HEK293 (cell line): ENCODE measurements at regions not wholly inside any gene's neighbourhood (a gene's known extent, or its start where the extent isn't known, plus 50 kb on each side); places are given as distances from the start of the nearest gene placed in this dataset.

Experiments
- CTCF ChIA-PET: fragments of 350-600 bp; formaldehyde crosslinking; extraction: SDS; loops from one replicate; lab custom pipeline; 2021; ENCODE audit warnings: antibody characterized with exemption; lab: Yijun Ruan, JAX
- POLR2A ChIA-PET: fragments of 300-600 bp; formaldehyde crosslinking; extraction: SDS; loops from one replicate; lab custom pipeline; 2020; ENCODE audit warnings: antibody characterized with exemption, inconsistent platforms; lab: Yijun Ruan, JAX
- H3K27ac ChIP-seq: fragments of 200-500 bp; sonication (Bioruptor generic); 2 replicates; pipeline ENCODE4 v1.5.1; 2014; ENCODE audit warnings: low read depth, low read length, control low read depth, inconsistent platforms; ENCODE audit errors: extremely low read depth
- H3K36me3 ChIP-seq, 2 experiments: fragments of 200-500 bp in 1 of 2; sonication (Bioruptor generic) in 1 of 2; 1 replicate in 1 of 2; 2 replicates in 1 of 2; pipeline ENCODE4 v1.5.1; 2014 to 2017; ENCODE audit warnings: inconsistent platforms in 2 of 2, low read length in 2 of 2; ENCODE audit not compliant: control insufficient read depth in 2 of 2, insufficient read depth in 1 of 2
- H3K4me1 ChIP-seq: fragments of 200-500 bp; sonication (Bioruptor generic); 2 replicates; pipeline ENCODE4 v1.5.1; 2014; ENCODE audit warnings: mild to moderate bottlenecking, low read length, inconsistent platforms; ENCODE audit not compliant: control insufficient read depth, insufficient read depth
- H3K4me3 ChIP-seq: 2 replicates; pipeline ENCODE4 v1.5.1; 2011; ENCODE audit warnings: low read depth, mild to moderate bottlenecking, control low read depth, low read length, moderate library complexity
- H3K9me3 ChIP-seq: fragments of 200-500 bp; sonication (Bioruptor generic); 2 replicates; pipeline ENCODE4 v1.5.1; 2014; ENCODE audit warnings: low read depth, low read length, inconsistent platforms; ENCODE audit not compliant: control insufficient read depth, insufficient read depth
- GLI2 ChIP-seq: fragments of 450-650 bp; formaldehyde crosslinking; IDR thresholded peaks from 2 replicates; pipeline ENCODE4; 2017; ENCODE audit warnings: missing biosample characterization, missing genetic modification characterization, low read depth, borderline replicate concordance
- KLF1 ChIP-seq: fragments of 450-650 bp; formaldehyde crosslinking; IDR thresholded peaks from 2 replicates; pipeline ENCODE4 v1.5.1; 2016; ENCODE audit warnings: missing biosample characterization, missing genetic modification characterization
- MYNN ChIP-seq: fragments of 450-650 bp; formaldehyde crosslinking; IDR thresholded peaks from 2 replicates; pipeline ENCODE4 v1.5.1; 2016; ENCODE audit warnings: missing biosample characterization, missing genetic modification characterization, borderline replicate concordance
- OSR2 ChIP-seq: fragments of 450-650 bp; formaldehyde crosslinking; IDR thresholded peaks from 2 replicates; pipeline ENCODE4 v1.5.1; 2016; ENCODE audit warnings: missing biosample characterization, missing genetic modification characterization
- REPIN1 ChIP-seq: fragments of 450-650 bp; formaldehyde crosslinking; IDR thresholded peaks from 2 replicates; pipeline ENCODE4 v1.5.1; 2017; ENCODE audit warnings: missing biosample characterization, missing genetic modification characterization, low read depth
- ZFHX2 ChIP-seq: fragments of 450-650 bp; formaldehyde crosslinking; conservative IDR thresholded peaks from 2 replicates; pipeline ENCODE4 v1.5.1; 2016; ENCODE audit warnings: missing biosample characterization, missing genetic modification characterization
- ZNF311 ChIP-seq: fragments of 450-650 bp; formaldehyde crosslinking; IDR thresholded peaks from 2 replicates; pipeline ENCODE4 v1.5.1; 2017; ENCODE audit warnings: missing biosample characterization, missing genetic modification characterization, borderline replicate concordance
- ZNF423 ChIP-seq: fragments of 450-650 bp; formaldehyde crosslinking; IDR thresholded peaks from 2 replicates; pipeline ENCODE4 v1.5.1; 2016; ENCODE audit warnings: missing biosample characterization, missing genetic modification characterization
- ZNF530 ChIP-seq: fragments of 450-650 bp; formaldehyde crosslinking; IDR thresholded peaks from 2 replicates; pipeline ENCODE4 v1.5.1; 2016; ENCODE audit warnings: low read depth, missing biosample characterization, missing genetic modification characterization
- ZNF558 ChIP-seq: fragments of 450-650 bp; formaldehyde crosslinking; IDR thresholded peaks from 2 replicates; pipeline ENCODE4 v1.5.1; 2016; ENCODE audit warnings: missing biosample characterization, missing genetic modification characterization
- ZNF596 ChIP-seq: fragments of 450-650 bp; IDR thresholded peaks from 2 replicates; pipeline ENCODE4 v1.5.0; 2018; ENCODE audit warnings: missing biosample characterization, mild to moderate bottlenecking, missing genetic modification characterization, moderate library complexity
- ZNF660 ChIP-seq: fragments of 450-650 bp; IDR thresholded peaks from 2 replicates; pipeline ENCODE4 v1.5.1; 2018; ENCODE audit warnings: missing biosample characterization, mild to moderate bottlenecking, missing genetic modification characterization
- ZNF707 ChIP-seq: fragments of 450-650 bp; formaldehyde crosslinking; IDR thresholded peaks from 2 replicates; pipeline ENCODE4 v1.5.1; 2016; ENCODE audit warnings: missing biosample characterization, missing genetic modification characterization
- TF ChIP-seq, protein P1 (sequence below): fragments of 450-650 bp; formaldehyde crosslinking; conservative IDR thresholded peaks from 2 replicates; pipeline ENCODE4 v1.5.1; 2016; ENCODE audit warnings: low read depth, missing biosample characterization, missing genetic modification characterization
- TF ChIP-seq, protein P2 (sequence below): fragments of 450-650 bp; formaldehyde crosslinking; IDR thresholded peaks from 2 replicates; pipeline ENCODE4 v1.5.1; 2017; ENCODE audit warnings: missing biosample characterization, mild to moderate bottlenecking, missing genetic modification characterization, moderate library complexity

- CTCF ChIA-PET, result interaction anchor here (1.0 kb wide), 1 partner anchor 50 kb away, joined by 3 read pairs; no protein-coding TSS in a partner anchor
Observed at GRCh38 chrX:88024022-88024421, 506.4 kb downstream of the KLHL4 start.

GRCh38 chrX:88072339-88073030, 554.9 kb downstream of the KLHL4 start:
- Histone ChIP-seq H3K4me3 (no peak overlapping the region), H3K36me3 (no peaks in the 10 kb centered on the region), H3K27ac (no peak overlapping the region), H3K9me3 (no peaks in the 10 kb centered on the region; the same call in none of the 2 replicates), H3K4me1 (no peaks in the 10 kb centered on the region)
- TF ChIP-seq GLI2, result no peak
- TF ChIP-seq, protein P1, sequence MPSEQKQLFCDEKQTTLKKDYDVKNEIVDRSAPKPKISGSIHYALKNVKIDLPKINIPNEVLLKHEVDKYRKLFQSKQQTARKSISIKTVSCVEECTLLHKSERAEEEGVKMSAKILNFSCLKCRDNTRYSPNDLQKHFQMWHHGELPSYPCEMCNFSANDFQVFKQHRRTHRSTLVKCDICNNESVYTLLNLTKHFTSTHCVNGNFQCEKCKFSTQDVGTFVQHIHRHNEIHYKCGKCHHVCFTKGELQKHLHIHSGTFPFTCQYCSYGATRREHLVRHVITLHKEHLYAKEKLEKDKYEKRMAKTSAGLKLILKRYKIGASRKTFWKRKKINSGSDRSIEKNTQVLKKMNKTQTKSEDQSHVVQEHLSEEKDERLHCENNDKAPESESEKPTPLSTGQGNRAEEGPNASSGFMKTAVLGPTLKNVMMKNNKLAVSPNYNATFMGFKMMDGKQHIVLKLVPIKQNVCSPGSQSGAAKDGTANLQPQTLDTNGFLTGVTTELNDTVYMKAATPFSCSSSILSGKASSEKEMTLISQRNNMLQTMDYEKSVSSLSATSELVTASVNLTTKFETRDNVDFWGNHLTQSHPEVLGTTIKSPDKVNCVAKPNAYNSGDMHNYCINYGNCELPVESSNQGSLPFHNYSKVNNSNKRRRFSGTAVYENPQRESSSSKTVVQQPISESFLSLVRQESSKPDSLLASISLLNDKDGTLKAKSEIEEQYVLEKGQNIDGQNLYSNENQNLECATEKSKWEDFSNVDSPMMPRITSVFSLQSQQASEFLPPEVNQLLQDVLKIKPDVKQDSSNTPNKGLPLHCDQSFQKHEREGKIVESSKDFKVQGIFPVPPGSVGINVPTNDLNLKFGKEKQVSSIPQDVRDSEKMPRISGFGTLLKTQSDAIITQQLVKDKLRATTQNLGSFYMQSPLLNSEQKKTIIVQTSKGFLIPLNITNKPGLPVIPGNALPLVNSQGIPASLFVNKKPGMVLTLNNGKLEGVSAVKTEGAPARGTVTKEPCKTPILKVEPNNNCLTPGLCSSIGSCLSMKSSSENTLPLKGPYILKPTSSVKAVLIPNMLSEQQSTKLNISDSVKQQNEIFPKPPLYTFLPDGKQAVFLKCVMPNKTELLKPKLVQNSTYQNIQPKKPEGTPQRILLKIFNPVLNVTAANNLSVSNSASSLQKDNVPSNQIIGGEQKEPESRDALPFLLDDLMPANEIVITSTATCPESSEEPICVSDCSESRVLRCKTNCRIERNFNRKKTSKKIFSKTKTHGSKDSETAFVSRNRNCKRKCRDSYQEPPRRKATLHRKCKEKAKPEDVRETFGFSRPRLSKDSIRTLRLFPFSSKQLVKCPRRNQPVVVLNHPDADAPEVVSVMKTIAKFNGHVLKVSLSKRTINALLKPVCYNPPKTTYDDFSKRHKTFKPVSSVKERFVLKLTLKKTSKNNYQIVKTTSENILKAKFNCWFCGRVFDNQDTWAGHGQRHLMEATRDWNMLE (tag by site-specific recombination), result no peak
- TF ChIP-seq ZNF530, result no peak
- ChIA-PET POLR2A (no interaction called here), CTCF (no interaction called here)

More at GRCh38 chrX:88024022-88024421, 506.4 kb downstream of the KLHL4 start:
- POLR2A ChIA-PET, result no interaction called here
- Histone ChIP-seq H3K36me3 (no peaks in the 10 kb centered on the region), H3K4me1 (no peaks in the 10 kb centered on the region), H3K9me3 (peaks cover 5% of the 10 kb centered on the region), H3K27ac (no peak overlapping the region), H3K4me3 (no peak overlapping the region)
- no peak for TF ChIP-seq ZNF596 (tag by site-specific recombination)
- TF ChIP-seq OSR2 (tag by site-specific recombination), result no peak
- TF ChIP-seq, protein P2, sequence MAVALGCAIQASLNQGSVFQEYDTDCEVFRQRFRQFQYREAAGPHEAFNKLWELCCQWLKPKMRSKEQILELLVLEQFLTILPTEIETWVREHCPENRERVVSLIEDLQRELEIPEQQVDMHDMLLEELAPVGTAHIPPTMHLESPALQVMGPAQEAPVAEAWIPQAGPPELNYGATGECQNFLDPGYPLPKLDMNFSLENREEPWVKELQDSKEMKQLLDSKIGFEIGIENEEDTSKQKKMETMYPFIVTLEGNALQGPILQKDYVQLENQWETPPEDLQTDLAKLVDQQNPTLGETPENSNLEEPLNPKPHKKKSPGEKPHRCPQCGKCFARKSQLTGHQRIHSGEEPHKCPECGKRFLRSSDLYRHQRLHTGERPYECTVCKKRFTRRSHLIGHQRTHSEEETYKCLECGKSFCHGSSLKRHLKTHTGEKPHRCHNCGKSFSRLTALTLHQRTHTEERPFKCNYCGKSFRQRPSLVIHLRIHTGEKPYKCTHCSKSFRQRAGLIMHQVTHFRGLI (tag by site-specific recombination), result no peak
- no peak for TF ChIP-seq ZNF558 (tag by site-specific recombination)
- TF ChIP-seq ZNF423 (tag by site-specific recombination), result no peak
- no peak for TF ChIP-seq KLF1
- TF ChIP-seq ZNF311 (tag by site-specific recombination), result no peak

DNA sequence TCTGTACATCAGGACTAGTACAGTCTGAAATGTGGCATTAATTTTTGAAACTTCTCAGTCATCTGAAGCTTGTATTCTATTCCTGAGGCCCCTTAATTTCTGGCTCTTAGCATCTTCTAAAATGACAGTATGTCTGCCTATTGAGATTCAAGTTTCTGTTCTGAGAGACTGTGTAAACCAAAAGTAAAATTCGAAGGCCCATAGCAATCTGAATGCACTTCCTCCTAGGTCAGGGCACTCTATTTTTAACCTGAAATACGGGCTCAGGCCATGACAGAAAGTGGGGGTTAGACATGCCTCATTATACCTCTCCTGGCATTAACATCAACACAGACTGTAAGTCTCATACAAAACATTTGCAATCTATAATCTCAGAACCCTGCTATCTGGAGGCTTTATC, 584.4 kb downstream of the KLHL4 start:
- H3K36me3 ChIP-seq, result no peaks in the 10 kb centered on the region
- H3K27ac ChIP-seq, result no peak overlapping the region
- H3K4me3 ChIP-seq, result no peak overlapping the region
- POLR2A ChIA-PET, result no interaction called here
- CTCF ChIA-PET, result no interaction called here
- TF ChIP-seq ZNF660 (tag by site-specific recombination) (no peak), ZNF707 (tag by site-specific recombination) (no peak), REPIN1 (tag by site-specific recombination) (no peak), MYNN (tag by site-specific recombination) (no peak), ZFHX2 (tag by site-specific recombination) (no peak)
- TF ChIP-seq, all 188 proteins: peak for 0
- Histone ChIP-seq H3K9me3 (no peaks in the 10 kb centered on the region), H3K4me1 (no peaks in the 10 kb centered on the region)
